ENCODE measurements at regions not wholly inside any gene's neighbourhood (a gene's known extent, or its start where the extent isn't known, plus 50 kb on each side); places are given as distances from the start of the nearest gene placed in this dataset.

DNA sequence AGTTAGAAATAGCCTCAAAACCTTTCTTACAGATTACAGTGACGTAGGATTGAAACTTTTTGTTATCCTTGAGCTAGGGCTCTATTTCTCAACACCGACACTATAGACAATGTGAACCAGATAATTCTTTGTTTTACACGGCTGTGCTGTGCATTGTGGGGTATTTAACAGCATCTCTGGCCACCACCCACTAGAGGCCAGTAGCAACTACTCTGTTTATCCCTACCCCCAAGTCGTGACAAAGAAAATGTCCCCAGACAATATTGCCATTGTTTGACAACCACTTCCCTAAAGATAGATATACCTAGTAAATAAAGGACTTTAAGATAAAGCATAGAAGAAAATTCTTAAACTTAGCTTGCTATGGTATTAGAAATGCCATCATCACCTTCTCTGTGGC is 359.6 kb downstream of the ARL4A start:
- Histone ChIP-seq H3K27ac (ENCODE audit: low read length) (no peak overlapping the region), H3K36me3 (ENCODE audit: control insufficient read depth in 2 of 2, insufficient read depth in 2 of 2, low read length in 2 of 2) (no peaks in the 10 kb centered on the region), H3K27me3 (ENCODE audit: control insufficient read depth in 1 of 2, insufficient read depth in 2 of 2, low read length in 2 of 2) (no peaks in the 10 kb centered on the region), H3K4me1 (ENCODE audit: control insufficient read depth, insufficient read depth, low read length) (no peaks in the 10 kb centered on the region), H3K4me3 (ENCODE audit: low read length in 2 of 2) (no peak overlapping the region), H3K9ac (ENCODE audit: low read length in 2 of 2) (no peak overlapping the region), H3K9me3 (ENCODE audit: control insufficient read depth in 2 of 2, low read length in 2 of 2) (no peaks in the 10 kb centered on the region)

GRCh38 chr7:13049946-13050345 is 362.5 kb downstream of the ARL4A start:
- Histone ChIP-seq H3K4me1 (ENCODE audit: control insufficient read depth, insufficient read depth, low read length) (no peaks in the 10 kb centered on the region), H3K36me3 (ENCODE audit: control insufficient read depth in 2 of 2, insufficient read depth in 2 of 2, low read length in 2 of 2) (no peaks in the 10 kb centered on the region), H3K9me3 (ENCODE audit: control insufficient read depth in 2 of 2, low read length in 2 of 2) (no peaks in the 10 kb centered on the region), H3K9ac (ENCODE audit: low read length in 2 of 2) (no peak overlapping the region), H3K27ac (ENCODE audit: low read length) (no peak overlapping the region), H3K27me3 (ENCODE audit: control insufficient read depth in 1 of 2, insufficient read depth in 2 of 2, low read length in 2 of 2) (no peaks in the 10 kb centered on the region), H3K4me3 (ENCODE audit: low read length in 2 of 2) (no peak overlapping the region)

DNA sequence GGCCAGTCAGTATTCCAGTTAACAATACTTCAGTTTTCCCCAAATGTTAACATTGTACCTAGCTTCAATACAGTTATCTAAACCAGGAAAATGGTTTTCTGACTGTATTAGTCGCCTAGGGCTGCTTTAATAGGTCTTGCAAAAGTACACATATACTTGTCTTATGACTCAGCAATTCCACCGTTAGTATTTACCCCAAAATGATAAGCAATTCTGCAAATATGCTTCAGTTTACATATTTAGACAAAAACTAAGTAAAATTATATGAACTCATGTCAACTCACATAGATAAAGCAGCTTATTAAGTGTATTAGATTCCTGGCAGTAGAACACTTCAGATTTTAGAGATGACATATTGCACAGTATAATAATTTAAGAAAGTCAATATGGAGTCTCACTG is 363.3 kb downstream of the ARL4A start:
- Histone ChIP-seq H3K36me3 (ENCODE audit: control insufficient read depth in 2 of 2, insufficient read depth in 2 of 2, low read length in 2 of 2) (no peaks in the 10 kb centered on the region), H3K9me3 (ENCODE audit: control insufficient read depth in 2 of 2, low read length in 2 of 2) (no peaks in the 10 kb centered on the region), H3K4me3 (ENCODE audit: low read length in 2 of 2) (no peak overlapping the region), H3K4me1 (ENCODE audit: control insufficient read depth, insufficient read depth, low read length) (no peaks in the 10 kb centered on the region), H3K9ac (ENCODE audit: low read length in 2 of 2) (no peak overlapping the region), H3K27ac (ENCODE audit: low read length) (no peak overlapping the region), H3K27me3 (ENCODE audit: control insufficient read depth in 1 of 2, insufficient read depth in 2 of 2, low read length in 2 of 2) (no peaks in the 10 kb centered on the region)

DNA sequence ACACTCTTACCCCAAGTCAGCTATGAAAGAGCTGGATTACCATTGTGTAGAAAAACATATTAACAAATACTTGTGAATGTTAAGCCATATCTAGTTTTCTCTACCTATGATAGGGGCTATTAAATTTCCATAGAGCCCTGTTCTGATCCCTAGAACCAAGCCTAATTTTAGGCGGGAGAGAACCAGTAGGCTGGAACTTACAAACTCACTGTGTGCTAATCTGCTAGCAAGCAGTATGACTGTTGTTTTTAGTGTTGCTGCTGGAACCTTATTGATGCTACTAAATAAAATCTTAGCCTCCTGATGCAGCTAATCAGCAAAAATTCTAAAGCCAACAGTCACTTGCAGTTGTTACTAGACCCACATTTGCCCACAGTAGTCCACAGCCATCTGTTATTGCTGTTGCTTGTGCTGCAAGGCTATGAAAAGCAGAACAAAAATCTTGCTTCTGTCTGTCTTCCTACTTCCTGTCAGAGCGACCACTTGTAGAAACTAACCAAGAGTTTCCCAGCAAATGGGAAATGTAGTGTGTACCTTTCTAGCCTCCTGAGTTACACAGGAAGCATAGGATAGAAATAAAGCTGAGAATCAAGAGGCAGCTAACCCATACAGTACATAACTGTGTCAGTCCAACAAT is 368.4 kb downstream of the ARL4A start:
- Histone ChIP-seq H3K4me1 (ENCODE audit: control insufficient read depth, insufficient read depth, low read length) (no peaks in the 10 kb centered on the region), H3K4me3 (ENCODE audit: low read length in 2 of 2) (no peak overlapping the region), H3K9me3 (ENCODE audit: control insufficient read depth in 2 of 2, low read length in 2 of 2) (no peaks in the 10 kb centered on the region), H3K27ac (ENCODE audit: low read length) (no peak overlapping the region), H3K36me3 (ENCODE audit: control insufficient read depth in 2 of 2, insufficient read depth in 2 of 2, low read length in 2 of 2) (no peaks in the 10 kb centered on the region), H3K27me3 (ENCODE audit: control insufficient read depth in 1 of 2, insufficient read depth in 2 of 2, low read length in 2 of 2) (no peaks in the 10 kb centered on the region), H3K9ac (ENCODE audit: low read length in 2 of 2) (no peak overlapping the region)

- H3K27ac ChIP-seq (ENCODE audit: low read length), result no peak overlapping the region
- H3K9ac ChIP-seq (ENCODE audit: low read length in 2 of 2), result no peak overlapping the region
- no peaks in the 10 kb centered on the region for H3K36me3 ChIP-seq (ENCODE audit: control insufficient read depth in 2 of 2, insufficient read depth in 2 of 2, low read length in 2 of 2)
- H3K4me1 ChIP-seq (ENCODE audit: control insufficient read depth, insufficient read depth, low read length), result no peaks in the 10 kb centered on the region
- H3K4me3 ChIP-seq (ENCODE audit: low read length in 2 of 2), result no peak overlapping the region
- H3K9me3 ChIP-seq (ENCODE audit: control insufficient read depth in 2 of 2, low read length in 2 of 2), result no peaks in the 10 kb centered on the region
- H3K27me3 ChIP-seq (ENCODE audit: control insufficient read depth in 1 of 2, insufficient read depth in 2 of 2, low read length in 2 of 2), result no peaks in the 10 kb centered on the region
Measured at GRCh38 chr7:13057462-13058200, 370.2 kb downstream of the ARL4A start.

GRCh38 chr7:13060173-13060572 is 372.7 kb downstream of the ARL4A start:
- H3K27me3 ChIP-seq (ENCODE audit: control insufficient read depth in 1 of 2, insufficient read depth in 2 of 2, low read length in 2 of 2), result no peaks in the 10 kb centered on the region
- no peak overlapping the region for H3K27ac ChIP-seq (ENCODE audit: low read length)
- H3K9me3 ChIP-seq (ENCODE audit: control insufficient read depth in 2 of 2, low read length in 2 of 2), result no peaks in the 10 kb centered on the region
- H3K9ac ChIP-seq (ENCODE audit: low read length in 2 of 2), result no peak overlapping the region
- H3K36me3 ChIP-seq (ENCODE audit: control insufficient read depth in 2 of 2, insufficient read depth in 2 of 2, low read length in 2 of 2), result no peaks in the 10 kb centered on the region
- H3K4me3 ChIP-seq (ENCODE audit: low read length in 2 of 2), result no peak overlapping the region
- H3K4me1 ChIP-seq (ENCODE audit: control insufficient read depth, insufficient read depth, low read length), result no peaks in the 10 kb centered on the region

DNA sequence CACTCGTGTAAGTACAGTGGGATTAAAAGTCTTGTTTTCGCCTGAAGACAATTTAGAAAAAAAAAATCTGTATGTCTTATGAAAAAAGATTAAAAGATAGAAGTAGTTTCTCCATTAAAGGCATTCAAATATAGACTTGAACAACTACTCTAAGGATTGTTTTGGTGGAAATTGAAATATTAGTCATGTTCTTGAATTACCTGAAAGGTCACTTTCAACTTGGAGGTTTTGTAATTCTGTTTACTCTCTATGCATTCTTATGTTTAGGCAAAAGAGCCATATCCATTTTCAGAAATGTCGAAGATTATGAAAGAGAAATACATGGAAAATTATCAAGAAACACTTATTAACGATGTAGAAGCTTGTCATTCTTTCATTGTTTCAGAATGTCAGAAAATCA is 373.7 kb downstream of the ARL4A start:
- Histone ChIP-seq H3K9me3 (ENCODE audit: control insufficient read depth in 2 of 2, low read length in 2 of 2) (no peaks in the 10 kb centered on the region), H3K36me3 (ENCODE audit: control insufficient read depth in 2 of 2, insufficient read depth in 2 of 2, low read length in 2 of 2) (no peaks in the 10 kb centered on the region), H3K4me3 (ENCODE audit: low read length in 2 of 2) (no peak overlapping the region), H3K27me3 (ENCODE audit: control insufficient read depth in 1 of 2, insufficient read depth in 2 of 2, low read length in 2 of 2) (no peaks in the 10 kb centered on the region), H3K9ac (ENCODE audit: low read length in 2 of 2) (no peak overlapping the region), H3K4me1 (ENCODE audit: control insufficient read depth, insufficient read depth, low read length) (no peaks in the 10 kb centered on the region), H3K27ac (ENCODE audit: low read length) (no peak overlapping the region)

- Histone ChIP-seq H3K4me1 (ENCODE audit: control insufficient read depth, insufficient read depth, low read length) (no peaks in the 10 kb centered on the region), H3K9me3 (ENCODE audit: control insufficient read depth in 2 of 2, low read length in 2 of 2) (no peaks in the 10 kb centered on the region), H3K27ac (ENCODE audit: low read length) (no peak overlapping the region), H3K27me3 (ENCODE audit: control insufficient read depth in 1 of 2, insufficient read depth in 2 of 2, low read length in 2 of 2) (no peaks in the 10 kb centered on the region), H3K36me3 (ENCODE audit: control insufficient read depth in 2 of 2, insufficient read depth in 2 of 2, low read length in 2 of 2) (no peaks in the 10 kb centered on the region), H3K4me3 (ENCODE audit: low read length in 2 of 2) (no peak overlapping the region), H3K9ac (ENCODE audit: low read length in 2 of 2) (no peak overlapping the region)
Measured at GRCh38 chr7:13062631-13063030, 375.2 kb downstream of the ARL4A start.

DNA sequence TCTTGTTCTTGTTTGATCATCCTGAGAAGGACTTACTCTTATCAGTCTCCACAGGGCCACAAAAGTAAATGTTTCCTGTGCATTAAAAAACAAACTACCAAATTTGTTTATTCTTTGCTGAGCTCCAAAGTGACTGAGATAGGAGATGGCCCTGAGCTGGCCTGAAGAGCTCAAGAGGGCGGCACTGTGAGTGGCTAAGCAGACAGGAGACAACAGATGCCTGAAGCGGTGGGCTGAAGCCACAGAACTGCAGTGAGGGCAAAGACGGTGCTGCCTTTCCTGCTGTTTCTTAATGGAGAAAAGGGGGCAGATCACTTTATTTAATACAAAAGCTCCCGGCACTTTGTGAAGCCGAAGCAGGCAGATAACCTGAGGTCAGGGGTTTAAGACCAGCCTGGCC is 379.6 kb downstream of the ARL4A start:
- H3K27me3 ChIP-seq (ENCODE audit: control insufficient read depth in 1 of 2, insufficient read depth in 2 of 2, low read length in 2 of 2), result no peaks in the 10 kb centered on the region
- H3K4me3 ChIP-seq (ENCODE audit: low read length in 2 of 2), result no peak overlapping the region
- no peak overlapping the region for H3K9ac ChIP-seq (ENCODE audit: low read length in 2 of 2)
- H3K36me3 ChIP-seq (ENCODE audit: control insufficient read depth in 2 of 2, insufficient read depth in 2 of 2, low read length in 2 of 2), result no peaks in the 10 kb centered on the region
- H3K4me1 ChIP-seq (ENCODE audit: control insufficient read depth, insufficient read depth, low read length), result no peaks in the 10 kb centered on the region
- H3K27ac ChIP-seq (ENCODE audit: low read length), result no peak overlapping the region
- H3K9me3 ChIP-seq (ENCODE audit: control insufficient read depth in 2 of 2, low read length in 2 of 2), result no peaks in the 10 kb centered on the region

DNA sequence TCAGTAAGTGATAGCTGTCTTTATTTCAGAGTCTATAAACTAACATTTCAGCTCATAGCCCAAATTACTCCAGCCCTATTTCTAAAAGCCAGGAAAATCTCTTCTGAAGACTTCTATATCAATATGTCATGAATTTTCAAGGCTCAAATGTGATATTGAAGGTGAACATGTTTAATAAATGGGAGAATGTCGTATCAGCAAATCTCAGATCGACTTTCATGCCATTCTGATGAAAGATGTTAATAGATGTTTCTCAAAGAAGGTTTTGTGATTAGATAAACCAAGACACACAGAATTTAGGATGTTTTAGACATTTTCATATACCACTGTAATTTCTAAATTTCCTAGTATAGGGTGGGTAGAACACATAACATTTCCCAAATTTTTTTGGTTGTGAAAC is 380.6 kb downstream of the ARL4A start:
- no peaks in the 10 kb centered on the region for H3K9me3 ChIP-seq (ENCODE audit: control insufficient read depth in 2 of 2, low read length in 2 of 2)
- H3K4me3 ChIP-seq (ENCODE audit: low read length in 2 of 2), result no peak overlapping the region
- H3K27ac ChIP-seq (ENCODE audit: low read length), result no peak overlapping the region
- H3K4me1 ChIP-seq (ENCODE audit: control insufficient read depth, insufficient read depth, low read length), result no peaks in the 10 kb centered on the region
- no peaks in the 10 kb centered on the region for H3K36me3 ChIP-seq (ENCODE audit: control insufficient read depth in 2 of 2, insufficient read depth in 2 of 2, low read length in 2 of 2)
- H3K9ac ChIP-seq (ENCODE audit: low read length in 2 of 2), result no peak overlapping the region
- H3K27me3 ChIP-seq (ENCODE audit: control insufficient read depth in 1 of 2, insufficient read depth in 2 of 2, low read length in 2 of 2), result no peaks in the 10 kb centered on the region

GRCh38 chr7:13069841-13070240 is 382.4 kb downstream of the ARL4A start:
- Histone ChIP-seq H3K9ac (ENCODE audit: low read length in 2 of 2) (no peak overlapping the region), H3K36me3 (ENCODE audit: control insufficient read depth in 2 of 2, insufficient read depth in 2 of 2, low read length in 2 of 2) (no peaks in the 10 kb centered on the region), H3K9me3 (ENCODE audit: control insufficient read depth in 2 of 2, low read length in 2 of 2) (no peaks in the 10 kb centered on the region), H3K27me3 (ENCODE audit: control insufficient read depth in 1 of 2, insufficient read depth in 2 of 2, low read length in 2 of 2) (no peaks in the 10 kb centered on the region), H3K4me1 (ENCODE audit: control insufficient read depth, insufficient read depth, low read length) (no peaks in the 10 kb centered on the region), H3K4me3 (ENCODE audit: low read length in 2 of 2) (no peak overlapping the region), H3K27ac (ENCODE audit: low read length) (no peak overlapping the region)

Measured in stomach smooth muscle (tissue), 2 donors.